Parathyroid adenoma (tissue), 2 donors: ENCODE measurements at regions not wholly inside any gene's neighbourhood (a gene's known extent, or its start where the extent isn't known, plus 50 kb on each side); places are given as distances from the start of the nearest gene placed in this dataset.

Source experiments
- H2AFZ ChIP-seq: fragments of 300-600 bp; sonication (generic); one replicate; pipeline ENCODE4 v1.7.0; 2017; ENCODE audit warnings: antibody characterized with exemption, mild to moderate bottlenecking
- H3K27ac ChIP-seq: fragments of 300-600 bp; sonication (generic); one replicate; pipeline ENCODE4 v1.7.0; 2017
- H3K27me3 ChIP-seq: fragments of 300-600 bp; sonication (generic); one replicate; pipeline ENCODE4 v1.7.0; 2017; ENCODE audit warnings: low read length; ENCODE audit not compliant: control insufficient read depth, insufficient read depth
- H3K36me3 ChIP-seq: fragments of 300-600 bp; sonication (generic); one replicate; pipeline ENCODE4 v1.7.0; 2017; ENCODE audit warnings: low read length; ENCODE audit not compliant: control insufficient read depth, insufficient read depth
- H3K4me1 ChIP-seq: fragments of 300-600 bp; sonication (generic); one replicate; pipeline ENCODE4 v1.7.0; 2017; ENCODE audit warnings: control low read depth
- H3K4me2 ChIP-seq: fragments of 300-600 bp; sonication (generic); one replicate; pipeline ENCODE4 v1.7.0; 2017; ENCODE audit warnings: low read length
- H3K4me3 ChIP-seq: fragments of 300-600 bp; sonication (generic); one replicate; pipeline ENCODE4 v1.7.0; 2017; ENCODE audit warnings: low read depth, low read length
- H3K79me2 ChIP-seq: fragments of 300-600 bp; sonication (generic); one replicate; pipeline ENCODE4 v1.7.0; 2017; ENCODE audit warnings: control low read depth
- H3K9ac ChIP-seq: fragments of 300-600 bp; sonication (generic); one replicate; pipeline ENCODE4 v1.7.0; 2017; ENCODE audit warnings: mild to moderate bottlenecking
- H3K9me3 ChIP-seq: fragments of 300-600 bp; sonication (generic); one replicate; pipeline ENCODE4 v1.7.0; 2017; ENCODE audit warnings: low read length; ENCODE audit not compliant: control insufficient read depth
- CTCF ChIP-seq: fragments of 300-600 bp; sonication (generic); IDR thresholded peaks from one replicate; pipeline ENCODE4 v1.7.0; 2017; ENCODE audit warnings: antibody characterized with exemption, mild to moderate bottlenecking
- donor health status: primary hyperparathyroidism.

GRCh38 chr1:73930293-73930692, 267.7 kb downstream of the LRRIQ3 start:
- H3K4me2 ChIP-seq: no peak overlapping the region
- H3K4me3 ChIP-seq: no peak overlapping the region
- no peaks in the 10 kb centered on the region for H3K9me3 ChIP-seq
- no peaks in the 10 kb centered on the region for H3K36me3 ChIP-seq
- no peak for TF ChIP-seq CTCF
- H3K4me1 ChIP-seq: no peaks in the 10 kb centered on the region
- H3K27me3 ChIP-seq: no peaks in the 10 kb centered on the region
- H3K9ac ChIP-seq: no peak overlapping the region
- no peak overlapping the region for H2AFZ ChIP-seq
- H3K79me2 ChIP-seq: no peaks in the 10 kb centered on the region
- no peak overlapping the region for H3K27ac ChIP-seq

GRCh38 chr1:73914951-73915350, 283.0 kb downstream of the LRRIQ3 start:
- Histone ChIP-seq H3K4me2 (no peak overlapping the region), H3K36me3 (no peaks in the 10 kb centered on the region), H3K9me3 (no peaks in the 10 kb centered on the region), H3K4me3 (no peak overlapping the region), H2AFZ (no peak overlapping the region), H3K27ac (no peak overlapping the region), H3K4me1 (no peaks in the 10 kb centered on the region), H3K9ac (no peak overlapping the region), H3K79me2 (no peaks in the 10 kb centered on the region), H3K27me3 (no peaks in the 10 kb centered on the region)
- TF ChIP-seq CTCF: no peak

GRCh38 chr1:73913025-73913424, 285.0 kb downstream of the LRRIQ3 start:
- no peak overlapping the region for H2AFZ ChIP-seq
- TF ChIP-seq CTCF: no peak
- no peak overlapping the region for H3K27ac ChIP-seq
- no peaks in the 10 kb centered on the region for H3K79me2 ChIP-seq
- H3K27me3 ChIP-seq: no peaks in the 10 kb centered on the region
- H3K9me3 ChIP-seq: no peaks in the 10 kb centered on the region
- H3K9ac ChIP-seq: no peak overlapping the region
- H3K4me3 ChIP-seq: no peak overlapping the region
- no peaks in the 10 kb centered on the region for H3K4me1 ChIP-seq
- no peak overlapping the region for H3K4me2 ChIP-seq
- H3K36me3 ChIP-seq: no peaks in the 10 kb centered on the region

GRCh38 chr1:73911849-73912248, 286.1 kb downstream of the LRRIQ3 start:
- Histone ChIP-seq H3K4me2 (no peak overlapping the region), H3K27me3 (no peaks in the 10 kb centered on the region), H3K9me3 (no peaks in the 10 kb centered on the region), H3K79me2 (no peaks in the 10 kb centered on the region), H2AFZ (no peak overlapping the region), H3K9ac (no peak overlapping the region), H3K27ac (no peak overlapping the region), H3K36me3 (no peaks in the 10 kb centered on the region), H3K4me1 (no peaks in the 10 kb centered on the region), H3K4me3 (no peak overlapping the region)
- no peak for TF ChIP-seq CTCF

- Histone ChIP-seq H3K4me1 (no peaks in the 10 kb centered on the region), H3K4me2 (no peak overlapping the region), H3K36me3 (no peaks in the 10 kb centered on the region), H3K27me3 (no peaks in the 10 kb centered on the region), H3K9me3 (no peaks in the 10 kb centered on the region), H3K27ac (no peak overlapping the region), H3K79me2 (no peaks in the 10 kb centered on the region), H2AFZ (no peak overlapping the region), H3K4me3 (no peak overlapping the region), H3K9ac (no peak overlapping the region)
- TF ChIP-seq CTCF: no peak
Observed at GRCh38 chr1:73910466-73910865, 287.5 kb downstream of the LRRIQ3 start.
